GM03348 (cell line): ENCODE measurements at regions not wholly inside any gene's neighbourhood (a gene's known extent, or its start where the extent isn't known, plus 50 kb on each side); places are given as distances from the start of the nearest gene placed in this dataset.

Experiments used
- DNase-seq: peaks from one replicate; pipeline ENCODE4 v3.0.0; 2012; ENCODE audit warnings: low spot score

DNA sequence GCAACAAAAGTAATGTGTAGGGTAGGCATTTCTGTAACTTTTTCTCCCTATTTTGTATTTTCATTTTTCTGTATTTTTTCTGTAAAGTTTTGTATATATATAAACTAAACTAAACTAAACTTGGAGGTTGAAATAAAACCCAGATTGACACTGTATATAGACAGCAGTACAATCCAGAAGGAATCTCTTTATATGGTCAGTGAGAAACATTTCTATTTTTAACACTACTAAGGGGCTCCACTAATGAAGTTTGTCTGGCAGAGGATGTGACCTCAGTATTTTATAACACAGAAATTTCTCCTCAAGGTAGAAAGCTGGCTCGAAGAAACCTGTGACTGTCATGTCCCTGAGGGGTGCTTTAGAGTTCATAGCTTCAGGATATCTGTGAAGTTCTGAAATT, 959.2 kb downstream of the ADGRL3 start:
- no peak for DNase-seq

- DNase-seq: no peak
Measured at GRCh38 chr4:62156205-62156604, 956.1 kb downstream of the ADGRL3 start.

DNA sequence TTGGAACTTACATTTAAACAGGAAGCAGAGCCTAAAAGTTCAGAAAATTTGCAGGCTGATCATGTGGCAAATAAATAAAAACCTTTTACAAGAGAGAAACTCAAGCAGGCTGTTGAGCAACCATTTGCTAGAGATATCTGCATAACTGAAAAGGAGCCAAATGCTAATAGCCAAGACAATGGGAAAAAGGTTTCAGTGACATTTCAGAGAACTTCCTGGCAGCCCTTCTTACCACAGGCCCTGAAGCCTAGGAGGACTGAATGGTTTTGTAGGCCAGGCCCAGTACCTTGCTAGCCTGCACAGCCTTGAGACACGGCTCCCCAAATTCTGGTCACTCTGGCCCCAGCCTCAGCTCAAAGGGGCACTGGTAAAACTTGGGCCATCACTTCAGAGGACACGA, 945.1 kb downstream of the ADGRL3 start:
- DNase-seq: no peak

DNA sequence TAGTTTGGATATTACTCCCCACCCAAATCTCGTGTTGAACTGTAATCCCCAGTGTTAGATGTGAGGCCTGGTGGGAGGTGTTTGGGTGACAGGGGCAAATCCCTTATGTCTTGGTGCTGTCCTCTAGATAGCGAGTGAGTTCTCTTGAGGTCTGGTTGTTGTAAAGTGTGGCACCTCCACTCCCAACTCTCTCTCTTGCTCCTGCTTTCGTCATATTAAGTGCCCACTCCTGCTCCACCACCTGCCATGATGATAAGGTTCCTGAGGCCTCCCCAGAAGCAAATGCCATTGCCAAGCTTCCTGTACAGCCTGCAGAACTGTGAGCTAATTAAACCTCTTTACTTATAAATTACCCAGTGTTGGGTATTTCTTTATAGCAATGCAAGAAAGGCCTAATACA, 944.3 kb downstream of the ADGRL3 start:
- no peak for DNase-seq

GRCh38 chr4:62135565-62136156, 935.5 kb downstream of the ADGRL3 start:
- no peak for DNase-seq

GRCh38 chr4:62133977-62134376, 933.9 kb downstream of the ADGRL3 start:
- no peak for DNase-seq

GRCh38 chr4:62133101-62133897, 933.2 kb downstream of the ADGRL3 start:
- no peak for DNase-seq

DNA sequence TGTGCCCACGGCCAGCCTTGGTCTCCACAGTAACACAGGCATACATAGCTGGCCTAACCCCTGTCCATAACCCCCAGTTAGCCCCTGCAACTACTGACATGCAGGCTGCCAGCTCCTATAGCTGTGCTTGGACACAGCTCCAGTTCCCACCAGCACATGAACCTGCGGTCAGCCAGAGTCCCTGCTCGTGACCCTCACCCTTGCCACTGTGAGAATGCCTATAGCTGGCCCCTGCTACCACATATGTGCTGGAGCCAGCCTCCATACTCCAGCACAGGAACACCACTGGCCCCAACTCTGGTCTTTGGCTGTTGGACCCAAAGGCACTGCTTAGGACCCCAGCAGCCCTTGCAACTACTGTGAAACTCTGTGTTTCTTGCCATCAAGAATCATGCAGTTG, 930.9 kb downstream of the ADGRL3 start:
- DNase-seq: no peak

DNA sequence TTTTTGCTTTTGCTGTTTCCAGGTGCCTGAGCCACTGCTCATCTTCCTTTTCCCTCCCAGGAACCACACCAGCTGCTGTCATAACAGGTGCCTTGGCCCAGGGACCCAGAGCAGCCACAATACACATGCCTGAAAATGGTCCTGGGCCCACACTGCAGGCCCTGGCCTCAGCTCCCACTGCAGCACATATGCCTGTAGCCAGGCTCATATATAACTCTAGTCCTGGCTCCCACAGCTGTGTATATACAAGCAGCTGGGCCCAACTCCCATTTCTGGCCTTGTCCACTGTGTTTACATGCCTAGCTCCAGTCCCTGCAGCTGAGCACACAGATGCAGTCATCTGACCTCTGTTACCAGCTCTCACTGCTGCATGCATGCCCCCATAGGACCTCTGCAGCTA, 930.5 kb downstream of the ADGRL3 start:
- DNase-seq: no peak

DNA sequence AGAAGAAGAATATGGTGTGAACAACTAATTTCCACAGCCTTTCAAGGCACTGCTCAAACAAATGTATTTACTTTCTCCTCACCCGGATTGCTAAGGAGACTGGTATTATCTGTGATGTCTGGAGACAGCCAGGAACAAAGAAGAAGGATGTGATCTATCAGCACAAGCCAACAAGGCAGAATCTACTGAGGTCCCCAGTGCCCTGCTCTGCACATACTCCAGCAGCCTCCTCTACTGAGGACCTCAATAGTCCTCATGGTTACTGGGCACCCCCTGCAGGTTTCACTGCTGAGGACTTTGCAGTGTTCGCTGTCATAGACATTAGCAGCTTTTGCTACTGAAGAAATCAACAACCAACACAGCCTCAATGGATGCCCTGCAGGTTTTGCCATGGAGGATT, 930.1 kb downstream of the ADGRL3 start:
- DNase-seq: no peak
